CD4-positive, alpha-beta T cell treated with Interleukin-17A for 4 hours (primary cell): ENCODE measurements at regions not wholly inside any gene's neighbourhood (a gene's known extent, or its start where the extent isn't known, plus 50 kb on each side); places are given as distances from the start of the nearest gene placed in this dataset.
A peak's percentile ranks its signal among the peaks of the same experiment; 100 is the strongest.

Experiments used
- DNase-seq: peaks from one replicate; pipeline ENCODE4 v3.0.0-alpha.2; 2020; ENCODE audit warnings: mixed read lengths

DNA sequence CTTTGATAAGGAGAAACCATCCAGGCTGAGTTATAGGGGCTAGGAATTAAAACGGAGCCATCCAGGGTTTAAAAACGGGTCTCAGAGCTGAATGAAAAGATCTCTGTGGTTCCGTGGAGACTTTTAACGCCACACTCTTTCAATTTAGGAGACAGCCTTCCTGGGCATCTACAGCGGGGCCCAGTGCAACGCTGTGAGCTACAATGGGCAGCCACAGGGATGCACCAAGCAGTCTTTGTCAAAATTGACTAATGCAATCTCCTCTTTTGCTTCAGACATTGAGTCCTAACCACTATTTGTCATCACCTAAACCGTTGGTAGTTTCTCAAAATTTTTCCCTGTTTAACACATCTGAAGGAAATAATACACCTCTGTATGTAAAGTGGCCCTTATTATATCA lies 96.6 kb upstream of the ABCA1 start:
- no peak for DNase-seq

DNA sequence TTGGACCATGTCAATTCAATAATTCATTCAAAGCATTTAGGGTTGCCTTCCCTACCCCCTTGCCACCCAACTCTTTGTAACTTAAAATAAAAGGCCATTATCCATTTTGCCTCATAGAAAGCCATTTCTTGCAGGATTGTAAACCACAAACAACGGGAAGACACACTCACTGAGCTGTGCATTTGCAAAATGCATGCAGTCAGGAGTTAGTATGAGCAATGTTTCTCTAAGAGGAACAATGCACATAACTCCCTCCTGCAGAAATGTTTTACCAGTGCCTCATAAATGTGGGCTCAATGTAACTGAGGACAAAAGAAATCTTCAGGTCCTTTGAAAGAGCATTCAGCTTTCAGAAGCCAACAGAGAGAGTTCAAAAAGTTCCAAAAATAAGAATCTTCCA lies 98.5 kb upstream of the ABCA1 start:
- DNase-seq: no peak

DNA sequence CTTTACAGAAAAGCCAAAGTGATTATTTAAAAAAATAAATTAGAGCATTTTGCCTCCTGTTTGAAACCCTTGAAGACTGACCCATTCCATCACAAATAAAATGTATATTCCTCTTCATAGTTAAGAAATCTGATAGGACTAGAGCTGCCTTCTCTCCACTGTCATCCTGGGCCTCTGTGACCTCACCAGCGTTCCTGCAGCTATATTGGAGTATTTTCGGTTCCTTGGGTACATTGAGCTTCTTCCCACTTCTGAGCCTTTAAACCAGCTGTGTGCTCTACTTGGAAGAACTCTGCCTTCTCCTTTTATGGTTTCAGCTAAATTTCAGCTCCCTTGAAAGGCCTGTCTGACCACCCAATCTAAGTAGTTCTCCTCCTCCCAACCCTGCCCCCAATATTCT lies 99.1 kb upstream of the ABCA1 start:
- DNase-seq: no peak

DNA sequence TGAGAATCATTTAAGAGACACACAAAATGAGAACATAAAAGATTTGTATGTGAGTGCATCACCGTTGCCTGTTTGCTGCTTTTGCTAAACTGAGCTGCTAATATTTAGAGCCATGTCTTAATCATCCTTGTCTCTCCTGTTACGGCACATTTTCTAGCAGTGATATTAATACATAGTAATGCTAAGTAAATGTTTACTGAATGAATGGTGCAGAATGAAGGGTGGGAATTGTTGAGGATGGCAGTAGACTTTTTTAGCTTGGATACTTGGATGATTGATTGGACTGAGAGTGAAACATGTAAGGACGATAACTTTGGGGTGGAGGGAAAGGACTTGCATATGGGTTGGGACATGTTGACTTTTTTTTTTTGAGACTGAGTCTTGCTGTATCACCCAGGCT lies 102.3 kb upstream of the ABCA1 start:
- no peak for DNase-seq

DNA sequence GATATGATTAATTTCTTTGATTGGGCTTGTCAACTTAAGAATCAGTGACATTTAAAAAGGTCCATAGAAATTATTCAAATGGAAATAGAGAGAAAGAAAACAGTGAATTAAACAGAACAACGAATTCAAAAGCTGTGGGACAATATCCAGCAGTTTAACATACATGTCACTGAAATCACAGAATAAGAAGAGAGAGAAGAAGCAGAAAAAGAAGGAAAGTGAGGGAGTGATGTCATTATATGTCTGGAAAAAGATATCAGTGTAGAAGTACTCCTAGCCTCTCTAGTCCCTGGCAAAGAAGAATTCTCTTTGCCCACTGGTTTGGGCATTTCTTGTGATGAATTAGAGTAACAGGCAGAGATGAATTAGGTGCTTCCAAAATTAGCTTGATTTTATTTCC lies 109.2 kb upstream of the ABCA1 start:
- DNase-seq: no peak

DNA sequence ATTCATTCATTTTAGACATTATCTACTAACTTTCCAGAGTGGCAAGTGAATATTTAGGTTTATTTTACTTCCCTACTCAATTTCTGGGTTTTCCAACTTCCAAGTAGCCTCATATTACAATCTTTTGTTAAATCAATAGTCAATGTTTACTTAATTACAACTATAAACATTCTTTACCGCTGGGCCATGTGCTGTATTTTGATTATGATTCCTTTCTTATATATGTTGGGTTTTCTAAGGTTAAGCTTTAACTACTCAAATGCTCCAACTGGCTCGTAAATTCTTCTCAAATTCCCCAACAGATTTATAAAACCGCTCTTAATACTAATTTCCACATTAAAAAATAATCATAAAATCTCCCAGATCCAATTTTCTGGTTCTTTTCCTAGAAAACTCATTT lies 110.1 kb upstream of the ABCA1 start:
- no peak for DNase-seq

DNA sequence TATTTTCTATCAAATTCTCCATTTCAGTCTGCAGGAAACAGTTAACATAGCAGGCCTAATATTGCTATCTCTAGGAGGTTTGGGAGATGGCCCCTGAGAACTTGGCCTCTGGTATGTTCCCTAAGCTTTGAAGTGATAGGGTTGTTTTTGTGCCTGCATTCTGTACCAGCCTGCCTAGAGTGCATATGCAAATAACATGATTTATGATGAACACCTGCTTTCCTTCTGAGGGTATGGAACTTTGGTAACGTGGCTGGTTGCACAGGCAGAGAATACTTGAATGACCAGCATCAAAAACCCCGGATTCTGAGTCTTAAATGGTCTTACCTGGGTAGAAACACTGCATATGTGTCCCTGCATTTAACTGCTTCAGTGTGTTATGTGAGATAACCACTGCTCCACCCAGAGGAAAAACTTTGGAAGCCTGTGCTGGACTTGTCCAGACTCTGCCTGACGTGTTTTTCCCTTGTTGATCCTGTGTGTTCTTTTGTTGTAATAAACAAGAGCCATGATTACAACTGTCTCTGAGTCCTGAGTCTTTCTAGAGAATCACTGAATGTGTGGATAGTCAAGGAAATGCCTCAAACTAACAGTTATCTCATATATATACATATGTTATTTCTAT lies 111.3 kb upstream of the ABCA1 start:
- DNase-seq: no peak

DNA sequence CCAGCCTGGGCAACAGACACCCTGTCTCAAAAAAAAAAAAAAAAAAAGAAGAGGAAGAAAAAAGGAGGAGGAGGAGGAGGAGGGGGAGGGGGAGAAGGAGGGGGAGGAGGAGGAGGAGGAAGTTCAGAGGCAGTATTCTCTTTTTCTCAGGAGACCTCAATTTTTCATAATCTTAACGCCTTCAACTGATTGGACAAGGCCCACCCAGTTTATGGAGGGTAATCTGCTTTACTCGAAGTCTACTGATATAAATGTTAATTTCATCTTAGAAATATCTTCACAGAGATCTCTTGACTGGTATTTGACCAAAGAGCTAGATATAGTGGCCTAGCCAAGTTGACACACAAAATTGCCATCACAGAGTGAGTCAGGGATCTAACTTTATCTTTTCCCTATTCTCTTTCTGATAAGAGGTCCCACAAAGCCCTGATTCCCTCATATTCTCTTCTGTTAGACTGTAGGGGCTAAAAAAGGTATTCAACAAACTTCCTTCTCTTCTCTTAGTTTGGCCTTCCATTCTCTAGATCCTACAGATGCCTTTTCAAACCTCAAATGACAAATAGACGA lies 115.5 kb upstream of the ABCA1 start:
- DNase-seq: no peak

DNA sequence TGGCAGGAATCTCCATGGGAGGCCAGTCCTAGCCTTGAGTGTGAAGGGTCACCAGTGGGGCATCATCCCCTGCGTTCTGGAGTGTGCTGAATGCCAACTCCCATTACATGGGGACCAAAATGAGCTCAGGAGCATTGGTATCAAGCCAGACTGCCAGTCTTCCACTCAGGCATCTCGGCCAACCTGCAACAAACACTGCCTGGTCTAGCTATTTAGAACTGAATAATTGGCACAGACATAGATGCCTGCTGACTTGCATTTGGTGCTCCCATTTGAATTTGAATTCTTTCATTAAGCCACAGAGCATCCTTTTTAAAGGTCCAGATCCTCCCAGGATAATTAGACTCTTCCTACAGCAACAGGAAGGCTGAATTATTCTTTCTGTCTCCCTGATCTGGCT lies 116.6 kb upstream of the ABCA1 start:
- DNase-seq: no peak

DNA sequence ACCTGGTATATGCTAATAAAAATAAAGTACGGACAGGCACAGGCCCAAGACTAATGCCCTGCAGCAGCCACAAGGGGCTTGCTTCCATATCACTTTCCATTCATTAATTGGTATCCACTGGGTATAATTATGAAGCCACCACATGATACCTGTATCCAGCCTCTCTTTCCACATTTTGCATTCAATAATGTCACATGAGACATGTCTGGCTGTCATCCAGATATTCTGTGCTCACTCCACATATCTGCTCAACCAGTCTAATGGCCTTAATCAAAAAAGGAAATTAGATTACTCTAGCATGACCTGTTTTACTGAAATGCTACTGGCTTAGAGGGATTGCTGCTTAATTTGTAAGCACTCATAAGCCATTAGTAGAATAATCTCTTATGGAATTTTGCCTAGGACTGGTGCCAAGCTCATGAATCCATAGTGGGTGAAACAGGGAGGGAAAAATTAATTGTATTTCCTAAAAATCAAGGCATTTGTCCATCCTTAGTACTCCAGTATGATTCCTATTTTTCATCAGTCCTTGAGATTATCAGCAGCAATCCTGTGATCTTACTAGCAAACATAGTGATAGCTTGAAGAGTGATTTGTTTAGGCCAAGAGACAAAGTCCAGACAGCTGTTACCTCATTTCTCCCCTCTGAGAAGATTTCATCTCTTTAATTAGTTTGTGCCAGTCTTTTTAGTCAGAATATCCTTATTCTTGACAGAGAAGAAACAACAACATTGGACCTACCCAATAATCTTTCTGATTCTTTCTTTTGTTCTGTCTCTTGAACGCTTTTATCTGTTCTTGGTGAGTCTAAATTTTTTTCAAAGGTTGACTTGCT lies 119.2 kb upstream of the ABCA1 start:
- no peak for DNase-seq

DNA sequence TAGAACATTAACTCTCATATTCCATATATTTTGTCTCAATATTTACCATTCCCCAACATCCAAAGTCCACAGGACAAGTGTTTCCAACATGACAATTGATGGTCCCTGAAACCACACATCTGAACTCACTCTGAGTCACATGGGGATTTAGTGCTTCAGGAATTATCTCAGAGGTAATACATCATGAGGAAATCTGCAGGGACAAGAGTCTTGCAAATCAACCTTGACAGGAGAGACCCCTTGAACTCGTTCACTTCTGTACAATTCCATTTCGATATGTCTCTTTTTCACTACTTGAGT lies 119.7 kb upstream of the ABCA1 start:
- no peak for DNase-seq

DNA sequence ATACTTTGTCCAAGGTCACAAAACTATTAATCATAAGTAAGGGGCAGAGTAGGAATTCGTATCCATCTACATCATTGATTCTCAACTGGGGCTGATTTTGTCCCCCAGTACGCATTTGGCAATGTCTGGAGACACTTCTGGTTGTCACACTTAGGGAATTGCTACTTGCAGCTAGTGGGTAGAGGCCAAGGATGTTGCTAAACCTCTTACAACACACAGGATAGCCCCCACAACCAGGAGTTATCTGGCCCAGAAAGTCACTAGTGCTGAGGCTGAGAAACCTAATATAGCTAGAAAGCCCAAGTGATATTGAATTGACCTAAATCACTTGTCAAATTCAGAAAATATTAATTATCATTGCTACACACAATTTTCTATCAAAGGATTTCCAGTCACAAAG lies 120.4 kb upstream of the ABCA1 start:
- DNase-seq: no peak

DNA sequence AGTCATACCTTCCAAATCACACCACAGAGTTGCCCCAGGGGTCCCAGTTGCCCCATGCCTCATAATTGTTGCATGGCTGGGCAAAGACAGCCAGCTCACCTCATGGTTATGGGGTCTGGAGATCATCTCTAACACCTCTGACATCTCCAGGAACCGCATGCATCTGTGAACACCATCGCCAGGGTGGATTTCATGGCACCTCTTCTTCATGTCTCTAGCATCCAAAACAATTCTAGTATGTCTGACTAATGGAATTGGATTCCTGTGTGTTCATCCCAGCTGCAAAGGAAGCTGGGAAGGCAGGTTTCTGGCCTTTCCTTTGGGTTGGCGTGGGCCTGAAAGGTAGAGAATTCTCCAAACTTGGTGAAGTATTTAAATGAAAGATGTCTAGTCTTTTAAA lies 122.3 kb upstream of the ABCA1 start:
- DNase-seq: no peak

DNA sequence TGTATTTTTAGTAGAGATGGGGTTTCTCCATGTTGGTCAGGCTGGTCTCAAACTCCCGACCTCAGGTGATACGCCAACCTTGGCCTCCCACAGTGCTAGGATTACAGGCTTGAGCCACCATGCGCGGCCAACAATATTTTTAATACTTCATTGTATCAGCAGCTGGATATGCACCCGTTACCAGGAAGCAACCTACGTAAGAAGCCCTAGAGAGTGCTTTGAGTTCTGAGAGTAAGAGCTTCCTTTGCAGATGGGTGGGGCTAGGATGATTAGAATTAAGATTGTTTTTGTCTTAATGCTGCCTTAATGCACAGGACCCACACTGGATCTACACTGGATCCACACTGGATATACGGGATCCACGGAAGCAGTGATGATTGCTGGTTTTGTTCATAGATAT lies 123.9 kb upstream of the ABCA1 start:
- DNase-seq: peak; percentile 8

DNA sequence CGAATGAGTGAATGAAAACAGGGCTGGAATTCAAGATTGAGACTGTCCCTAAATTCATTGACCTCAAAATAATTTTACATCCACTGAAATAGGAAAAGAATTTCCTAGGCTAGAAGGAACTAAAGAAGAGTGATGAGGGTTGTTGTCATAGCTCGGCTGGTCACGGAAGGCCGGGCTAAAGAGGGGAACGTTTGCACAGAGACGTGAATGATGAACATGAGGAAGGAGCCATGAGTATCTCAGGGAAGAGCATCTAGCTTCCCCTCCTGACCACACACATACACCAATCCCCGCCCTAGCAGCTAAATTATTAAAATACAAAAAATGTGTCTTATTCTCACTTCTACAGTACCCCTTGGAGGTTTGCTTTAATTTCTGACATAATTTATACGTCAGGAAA lies 124.4 kb upstream of the ABCA1 start:
- DNase-seq: no peak

DNA sequence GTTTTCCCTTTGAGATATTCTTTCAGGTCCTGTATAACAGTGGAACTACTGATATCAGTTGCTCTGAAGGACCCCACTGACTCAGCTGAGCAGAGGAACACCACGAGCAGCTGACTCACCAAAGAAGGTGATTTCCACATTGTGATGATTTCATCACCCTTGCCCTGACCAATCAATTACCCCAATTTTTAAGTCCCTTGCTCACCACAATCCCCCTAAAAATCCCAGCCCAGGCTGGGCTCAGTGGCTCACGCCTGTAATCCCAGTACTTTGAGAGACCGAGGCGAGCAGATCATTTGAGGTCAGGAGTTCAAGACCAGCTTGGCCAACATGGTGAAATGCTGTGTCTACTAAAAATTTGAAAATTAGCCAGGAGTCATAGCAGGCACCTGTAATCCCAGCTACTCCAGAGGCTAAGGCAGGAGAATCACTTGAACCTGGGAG lies 125.3 kb upstream of the ABCA1 start:
- peak; percentile 7 for DNase-seq

DNA sequence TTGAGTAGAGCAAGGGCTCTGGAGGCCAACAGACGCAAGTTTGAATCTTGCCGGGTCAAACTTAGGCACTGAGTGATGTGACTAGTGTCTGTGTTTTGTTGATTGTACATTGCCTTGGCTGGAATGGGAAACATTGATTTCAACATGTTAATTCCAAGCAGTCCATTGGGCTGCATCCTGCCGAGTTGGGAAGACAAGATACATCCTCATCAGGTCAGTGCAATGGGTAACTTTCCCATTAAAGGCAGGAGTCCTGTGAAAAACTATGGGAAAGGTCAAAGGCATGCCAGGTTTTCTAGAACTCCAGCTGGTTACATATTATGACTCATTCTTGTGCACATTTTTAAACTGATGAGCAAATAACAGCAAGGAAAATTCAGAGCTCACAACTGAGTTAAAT lies 126.5 kb upstream of the ABCA1 start:
- no peak for DNase-seq

DNA sequence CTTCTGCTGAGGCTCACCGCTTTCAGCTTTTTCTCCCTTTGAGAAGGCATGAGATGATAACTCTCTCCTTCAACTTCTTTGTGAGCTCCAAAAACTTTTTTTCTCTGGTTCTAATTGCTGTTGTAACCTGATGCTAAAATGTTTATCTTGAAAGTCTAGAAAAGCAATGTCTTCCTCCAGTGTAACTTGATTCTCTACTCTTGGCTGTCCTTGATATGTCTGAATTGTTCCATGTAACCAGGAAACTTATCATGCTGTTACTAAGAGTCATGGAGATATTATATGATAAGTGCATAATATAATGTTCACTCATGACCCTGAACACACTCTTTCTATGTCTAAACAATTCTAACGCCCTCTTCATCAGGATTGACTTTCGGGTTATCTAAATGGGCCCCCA lies 128.0 kb upstream of the ABCA1 start:
- no peak for DNase-seq

DNA sequence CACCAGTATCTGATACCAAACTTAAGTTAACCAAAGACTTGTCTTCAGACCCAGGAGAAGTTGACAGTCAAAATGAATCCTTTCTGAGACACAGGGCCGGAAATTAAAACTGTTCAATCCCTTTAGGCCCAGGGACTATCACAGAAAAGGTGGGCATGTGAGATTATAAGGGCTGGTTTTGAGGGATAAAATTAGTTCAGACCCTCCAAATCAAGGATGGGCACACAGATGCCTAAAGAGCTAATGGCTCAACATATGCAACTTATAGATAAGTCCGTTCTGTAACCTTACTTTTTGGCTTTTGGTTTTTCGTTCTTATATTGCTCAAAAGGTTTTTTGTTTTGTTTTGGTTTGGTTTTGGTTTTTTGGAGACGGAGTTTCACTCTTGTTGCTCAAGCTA lies 129.6 kb upstream of the ABCA1 start:
- no peak for DNase-seq

DNA sequence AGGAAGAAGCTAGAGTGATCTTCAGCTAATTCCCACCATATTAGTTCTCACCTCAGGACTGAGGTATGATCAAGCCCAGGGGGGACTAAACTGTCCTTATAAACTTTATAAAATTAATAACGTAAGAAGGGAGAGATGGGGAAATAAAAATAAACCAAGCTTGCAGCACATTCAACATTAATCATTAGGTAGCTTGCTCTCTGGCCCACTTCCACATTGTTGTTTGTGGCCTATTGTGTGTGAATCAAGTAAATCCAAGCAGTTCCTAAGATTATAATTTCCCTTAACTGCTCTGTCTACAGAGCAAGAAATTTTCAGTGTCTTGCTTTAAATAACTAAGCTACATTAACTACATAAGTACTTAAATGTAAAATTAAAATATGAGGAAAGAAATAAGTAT lies 131.3 kb upstream of the ABCA1 start:
- DNase-seq: no peak

DNA sequence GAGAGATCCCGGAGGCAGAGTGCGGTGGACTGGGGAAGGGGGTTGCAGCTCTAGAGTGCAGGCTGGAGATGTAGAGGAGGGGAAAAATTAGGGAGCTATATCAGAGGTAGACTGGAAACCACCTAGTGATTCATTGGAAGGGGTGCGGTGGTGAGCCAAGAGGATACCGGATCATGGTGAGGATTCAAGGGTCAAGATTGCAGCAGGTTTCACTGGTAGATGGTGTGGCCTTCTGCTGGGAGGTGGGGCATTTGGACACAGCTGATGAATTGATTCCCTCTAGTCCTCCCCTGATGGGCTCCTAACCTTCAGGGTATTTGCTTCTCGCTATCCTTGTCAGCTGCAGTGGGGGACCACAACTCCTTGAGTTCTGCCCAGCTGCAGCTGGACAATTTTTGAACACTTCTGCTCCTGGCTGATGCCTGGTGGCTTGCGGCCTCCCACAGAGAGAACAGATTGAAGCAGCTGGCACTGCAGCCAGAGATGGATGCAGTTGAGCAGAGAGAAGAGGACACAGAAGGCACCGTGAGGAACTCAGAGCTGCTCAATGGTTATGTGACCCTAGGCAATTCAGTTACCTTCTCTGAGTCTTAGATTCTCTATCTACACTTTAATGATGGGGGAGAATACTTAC lies 134.4 kb upstream of the ABCA1 start:
- no peak for DNase-seq

DNA sequence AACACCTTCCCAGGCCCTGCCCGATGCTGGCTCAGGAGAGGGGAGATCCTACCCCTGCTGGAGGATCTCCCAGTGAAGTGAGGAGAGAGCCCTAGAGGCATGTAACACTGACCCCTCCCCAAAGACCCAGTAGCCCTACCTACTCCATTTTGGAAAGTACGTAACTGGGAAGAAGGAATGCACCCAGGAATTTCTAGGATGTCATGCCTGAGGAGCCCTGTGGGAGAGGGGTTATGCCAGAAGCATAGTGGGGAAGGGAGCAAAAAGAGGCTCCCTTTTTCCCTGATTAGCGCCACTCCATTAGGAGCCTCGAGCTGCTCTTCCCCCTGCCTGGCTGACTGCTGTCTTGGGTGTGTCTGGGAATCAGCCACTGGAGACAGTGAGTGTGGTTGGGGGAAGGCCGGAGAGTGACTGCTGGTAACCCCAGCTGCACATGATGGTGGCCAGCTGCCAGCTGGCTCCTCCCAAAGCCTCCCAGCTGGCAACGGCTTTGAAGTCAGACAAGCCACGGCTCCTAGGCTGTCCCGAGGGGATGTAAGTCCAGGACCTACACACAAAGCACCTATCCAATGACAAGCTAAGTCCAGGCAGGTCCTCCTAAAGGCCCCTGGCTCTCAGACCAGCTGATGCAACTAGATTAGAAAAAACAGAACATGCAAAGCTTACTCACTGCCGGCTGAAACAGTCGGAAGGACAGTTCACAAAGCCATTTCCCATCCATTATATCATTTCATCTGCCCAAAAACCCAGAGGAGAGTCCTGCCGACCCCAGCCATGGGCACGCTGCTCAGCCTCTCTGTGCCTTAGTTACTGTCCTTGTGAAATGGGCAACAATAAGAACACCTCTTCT lies 136.5 kb upstream of the ABCA1 start:
- DNase-seq: no peak
